HG02642 (cell line): ENCODE measurements at regions not wholly inside any gene's neighbourhood (a gene's known extent, or its start where the extent isn't known, plus 50 kb on each side); places are given as distances from the start of the nearest gene placed in this dataset.
"Not testable (repeated sequence)": the region's sequence is repeated elsewhere in the genome, so short reads cannot be mapped to it uniquely, and the experiment has no call there.

Source experiments
- ATAC-seq: cut with Tn5 transposase; IDR thresholded peaks from one replicate; pipeline ENCODE4 v1.9.1; 2021; ENCODE audit warnings: mild to moderate bottlenecking; ENCODE audit not compliant: unreplicated experiment, poor library complexity

- no peak for ATAC-seq
Observed at GRCh38 chr16:66250686-66251431, 115.6 kb upstream of the CDH5 start.

- no peak for ATAC-seq
Observed at GRCh38 chr16:66247516-66248481, 118.7 kb upstream of the CDH5 start.

DNA sequence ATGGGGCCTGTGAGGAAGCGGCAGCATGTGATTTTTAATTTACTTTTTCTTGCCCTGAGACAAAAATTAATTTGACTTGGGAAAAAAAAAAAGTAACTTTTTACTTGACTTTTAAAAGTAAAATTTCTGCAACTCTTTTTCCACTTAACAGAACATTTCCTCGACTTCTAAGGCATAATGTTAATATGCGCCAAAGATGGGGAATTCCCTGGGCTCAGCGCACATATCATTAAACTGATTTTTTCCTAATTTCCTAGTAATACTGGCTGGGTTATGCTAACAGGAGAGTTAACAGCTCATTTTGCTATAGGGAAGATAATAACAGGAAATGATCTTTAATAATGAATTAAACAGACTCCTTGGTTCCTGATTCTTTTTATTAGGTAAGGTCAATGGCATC, 120.6 kb upstream of the CDH5 start:
- no peak for ATAC-seq

- no peak for ATAC-seq
Observed at GRCh38 chr16:66245072-66245471, 121.4 kb upstream of the CDH5 start.

DNA sequence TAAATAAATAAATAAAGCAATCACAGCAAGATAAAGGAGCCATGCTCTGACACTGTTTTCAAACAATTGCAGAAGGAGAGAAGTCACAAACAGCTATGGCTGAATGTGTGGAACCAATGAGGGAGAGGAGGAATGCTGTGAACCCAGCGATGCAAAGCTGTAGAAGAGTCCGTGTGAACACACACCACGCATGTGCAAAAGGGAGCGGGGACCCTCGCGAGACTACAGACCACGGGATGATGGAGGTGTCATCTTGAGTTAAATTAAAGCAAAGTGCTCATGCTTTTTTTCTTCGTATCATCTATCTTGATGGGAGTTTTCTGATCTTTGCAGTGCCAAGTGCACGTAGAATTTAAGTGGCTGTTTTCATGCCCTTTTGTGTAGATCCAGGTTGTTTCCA, 123.8 kb upstream of the CDH5 start:
- ATAC-seq, result no peak

- ATAC-seq, result not testable (repeated sequence)
Observed at GRCh38 chr16:66242206-66242605, 124.3 kb upstream of the CDH5 start.

GRCh38 chr16:66240631-66241395, 125.7 kb upstream of the CDH5 start:
- no peak for ATAC-seq

GRCh38 chr16:66240088-66240487, 126.4 kb upstream of the CDH5 start:
- ATAC-seq, result no peak

DNA sequence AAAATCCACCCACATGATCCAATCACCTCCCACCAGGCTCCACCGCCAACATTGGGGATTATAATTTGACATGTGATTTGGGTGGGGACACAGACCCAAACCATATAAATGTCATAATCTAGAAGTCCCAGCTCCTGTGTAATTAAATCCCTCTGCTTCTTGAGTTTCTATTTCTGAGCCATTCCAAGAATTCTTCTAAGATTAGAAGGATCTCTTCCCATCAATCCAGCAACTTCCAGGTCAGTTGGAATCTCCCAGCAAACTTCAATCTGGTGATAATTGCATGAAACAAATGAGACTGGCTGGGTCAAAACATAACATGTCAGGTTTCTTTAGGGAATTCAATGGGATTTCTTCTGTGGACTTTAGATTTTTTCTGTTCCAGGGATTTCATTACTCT, 127.8 kb upstream of the CDH5 start:
- ATAC-seq, result no peak

- ATAC-seq, result no peak
Observed at GRCh38 chr16:66236301-66236700, 130.2 kb upstream of the CDH5 start.

- ATAC-seq, result no peak
Observed at GRCh38 chr16:66231452-66232160, 134.9 kb upstream of the CDH5 start.

- ATAC-seq, result no peak
Observed at GRCh38 chr16:66229651-66230050, 136.8 kb upstream of the CDH5 start.

- ATAC-seq, result no peak
Observed at GRCh38 chr16:66228792-66229191, 137.7 kb upstream of the CDH5 start.

- no peak for ATAC-seq
Observed at GRCh38 chr16:66227766-66228530, 138.5 kb upstream of the CDH5 start.

- no peak for ATAC-seq
Observed at GRCh38 chr16:66226762-66227161, 139.7 kb upstream of the CDH5 start.

DNA sequence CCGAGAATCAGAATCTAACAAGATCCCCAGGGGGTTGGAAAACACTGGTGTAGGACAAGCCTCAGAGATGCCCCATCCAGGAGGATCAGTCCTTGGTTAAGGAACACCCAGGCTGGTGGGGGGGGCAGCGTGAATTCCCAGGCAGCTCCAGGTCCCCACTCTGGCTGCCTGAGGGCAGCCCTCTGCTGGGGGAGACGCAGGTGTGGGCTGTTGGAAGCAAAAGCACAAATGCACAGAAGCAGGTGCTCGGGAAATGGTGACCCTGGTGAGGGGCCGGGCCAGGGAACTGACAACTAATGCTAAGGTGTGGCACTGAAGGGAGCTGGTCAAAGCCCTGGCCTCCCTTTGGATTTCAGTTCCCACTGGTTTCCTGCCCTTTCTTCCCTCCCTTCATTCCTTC, 140.8 kb upstream of the CDH5 start:
- no peak for ATAC-seq

DNA sequence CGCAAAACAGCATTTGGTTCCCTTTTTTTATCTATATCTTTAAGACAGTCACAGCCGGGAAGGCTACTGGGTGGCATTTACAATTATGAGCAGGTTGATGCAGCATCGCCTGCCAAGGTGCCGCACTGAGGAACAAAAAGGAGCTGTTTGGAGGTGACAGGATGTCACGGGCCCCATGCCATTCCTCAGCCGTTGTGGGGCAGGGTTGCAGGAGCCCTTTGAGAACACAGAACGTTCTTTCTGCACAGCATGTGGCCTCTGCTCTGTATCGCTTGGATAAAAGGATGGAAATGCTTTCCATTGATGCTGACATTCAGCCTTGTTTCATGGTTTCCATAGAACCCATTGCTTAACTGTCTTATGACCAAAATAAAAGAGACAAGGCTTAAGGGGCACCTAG, 141.9 kb upstream of the CDH5 start:
- no peak for ATAC-seq

DNA sequence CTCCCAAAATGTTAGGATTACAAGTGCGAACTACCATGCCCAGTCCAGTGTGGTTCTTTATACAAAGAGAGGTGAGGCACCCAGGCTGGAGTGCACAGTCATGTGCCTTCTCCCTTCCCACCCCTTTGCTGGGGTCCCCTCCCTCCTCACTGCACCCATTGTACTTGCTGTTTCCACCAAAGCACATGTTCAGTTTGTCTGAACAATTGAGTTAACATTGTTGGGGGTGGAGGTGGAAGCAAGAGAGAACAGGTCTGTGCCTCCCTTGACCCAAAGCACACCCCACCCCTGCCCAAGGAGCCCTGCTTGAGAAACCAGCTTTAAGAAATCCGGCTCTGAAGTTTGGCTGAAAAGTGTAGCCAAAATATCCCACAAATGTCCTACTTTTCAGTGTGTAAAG, 142.3 kb upstream of the CDH5 start:
- no peak for ATAC-seq

GRCh38 chr16:66223176-66223780, 143.2 kb upstream of the CDH5 start:
- no peak for ATAC-seq
